A549 (cell line): ENCODE measurements at regions not wholly inside any gene's neighbourhood (a gene's known extent, or its start where the extent isn't known, plus 50 kb on each side); places are given as distances from the start of the nearest gene placed in this dataset.

ENCODE experiments used
- CBX2 ChIP-seq: fragments of 200-600 bp; sonication (generic); IDR thresholded peaks from 2 replicates; pipeline ENCODE4 v1.6.1; 2016; ENCODE audit warnings: low read depth, mild to moderate bottlenecking, borderline replicate concordance
- CHD2 ChIP-seq: fragments of 150-350 bp; IDR thresholded peaks from 2 replicates; pipeline ENCODE4 v1.6.1; 2014; ENCODE audit warnings: low read length; ENCODE audit not compliant: partially characterized antibody
- CTCF ChIP-seq: fragments of >200 bp; sonication (Bioruptor Twin); formaldehyde crosslinking; IDR thresholded peaks from 3 replicates; pipeline ENCODE4 v1.5.1; 2016
- EP300 ChIP-seq, 2 experiments: fragments of >200 bp; sonication (Bioruptor Twin); formaldehyde crosslinking; IDR thresholded peaks; 2 replicates in 1 of 2; 3 replicates in 1 of 2; pipeline ENCODE4 v1.6.1; 2016 to 2017
- HMGXB4 ChIP-seq: fragments of 250-450 bp; sonication (Bioruptor Pico); IDR thresholded peaks from 2 replicates; pipeline ENCODE4 v1.5.0; 2021; ENCODE audit warnings: mild to moderate bottlenecking, moderate library complexity, borderline replicate concordance
- HOXB13 ChIP-seq: fragments of 250-450 bp; sonication (Bioruptor Pico); IDR thresholded peaks from 2 replicates; pipeline ENCODE4 v1.5.0; 2020; ENCODE audit warnings: low read depth, mild to moderate bottlenecking, moderate library complexity
- JUN ChIP-seq, 2 experiments: fragments of >200 bp; sonication (Bioruptor Twin); formaldehyde crosslinking; IDR thresholded peaks; 2 replicates in 1 of 2; 3 replicates in 1 of 2; pipeline ENCODE4 v1.6.1; 2016 to 2017
- KDM5A ChIP-seq: fragments of 200-600 bp; sonication (generic); IDR thresholded peaks from 2 replicates; pipeline ENCODE4 v1.6.1; 2016; ENCODE audit warnings: antibody characterized with exemption, mild to moderate bottlenecking
- MAX ChIP-seq: IDR thresholded peaks from 2 replicates; pipeline ENCODE4 v1.6.1; 2012
- POLR2A ChIP-seq: IDR thresholded peaks from 2 replicates; pipeline ENCODE4 v1.6.1; 2012; ENCODE audit warnings: mild to moderate bottlenecking, low read length

GRCh38 chr1:157288492-157288891 is 150.3 kb upstream of the ETV3 start:
- TF ChIP-seq CTCF (no peak), KDM5A (no peak), JUN (IDR thresholded peaks at IDR 0.05) (no peak), HOXB13 (CRISPR knock-in tag) (no peak), EP300 (IDR thresholded peaks at IDR 0.05) (no peak), POLR2A (no peak), CBX2 (no peak), CHD2 (no peak), HMGXB4 (CRISPR knock-in tag) (no peak), MAX (no peak)
